H9 (cell line): ENCODE measurements at regions not wholly inside any gene's neighbourhood (a gene's known extent, or its start where the extent isn't known, plus 50 kb on each side); places are given as distances from the start of the nearest gene placed in this dataset.

Experiments
- DNase-seq: peaks from one replicate; pipeline ENCODE4 v3.0.0-alpha.2; 2017
- H2AFZ ChIP-seq: one replicate; pipeline ENCODE4 v1.6.1; 2013; ENCODE audit warnings: mild to moderate bottlenecking, low read length, control low read depth, moderate library complexity
- H2AK5ac ChIP-seq: 2 replicates; pipeline ENCODE4 v1.6.1; 2013; ENCODE audit warnings: low read length, control low read depth, mixed read lengths; ENCODE audit not compliant: insufficient read length
- H2BK120ac ChIP-seq: one replicate; pipeline ENCODE4 v1.6.1; 2013; ENCODE audit warnings: low read depth, mild to moderate bottlenecking, low read length, control low read depth, inconsistent platforms; ENCODE audit not compliant: poor library complexity, severe bottlenecking
- H2BK12ac ChIP-seq: 2 replicates; pipeline ENCODE4 v1.6.1; 2013; ENCODE audit warnings: low read length, control low read depth, mixed read lengths, low read depth; ENCODE audit not compliant: insufficient read length
- H2BK15ac ChIP-seq: 2 replicates; pipeline ENCODE4 v1.6.1; 2013; ENCODE audit warnings: low read depth, low read length, control low read depth
- H2BK20ac ChIP-seq: one replicate; pipeline ENCODE4 v1.6.1; 2013; ENCODE audit warnings: low read depth, mild to moderate bottlenecking, low read length, control low read depth, inconsistent platforms; ENCODE audit not compliant: poor library complexity, severe bottlenecking
- H2BK5ac ChIP-seq: 2 replicates; pipeline ENCODE4 v1.6.1; 2013; ENCODE audit warnings: low read length, control low read depth, mixed read lengths; ENCODE audit not compliant: insufficient read length
- H3K14ac ChIP-seq: 2 replicates; pipeline ENCODE4 v1.6.1; 2013; ENCODE audit warnings: low read length, control low read depth; ENCODE audit not compliant: insufficient read depth
- H3K18ac ChIP-seq: 2 replicates; pipeline ENCODE4 v1.6.1; 2013; ENCODE audit warnings: low read depth, mild to moderate bottlenecking, mixed read lengths, low read length, control low read depth; ENCODE audit not compliant: insufficient read length
- H3K23ac ChIP-seq: 2 replicates; pipeline ENCODE4 v1.6.1; 2013; ENCODE audit warnings: low read length, control low read depth, mixed read lengths, low read depth; ENCODE audit not compliant: insufficient read length
- H3K23me2 ChIP-seq: 2 replicates; pipeline ENCODE4 v1.6.1; 2013; ENCODE audit warnings: low read depth, mild to moderate bottlenecking, mixed read lengths, low read length, control low read depth; ENCODE audit not compliant: insufficient read length, poor library complexity, severe bottlenecking
- H3K27ac ChIP-seq: 2 replicates; pipeline ENCODE4 v1.5.1; 2013; ENCODE audit warnings: low read length, control low read depth, mixed read lengths, low read depth; ENCODE audit not compliant: insufficient read length
- H3K27me3 ChIP-seq: 2 replicates; pipeline ENCODE4 v1.6.1; 2013; ENCODE audit warnings: low read length, control low read depth, inconsistent platforms; ENCODE audit not compliant: insufficient read depth
- H3K4ac ChIP-seq: 2 replicates; pipeline ENCODE4 v1.6.1; 2013; ENCODE audit warnings: low read depth, mild to moderate bottlenecking, control low read depth, inconsistent platforms, low read length, moderate library complexity
- H3K4me1 ChIP-seq: 2 replicates; pipeline ENCODE4 v1.6.1; 2013; ENCODE audit warnings: low read length, control low read depth, inconsistent platforms; ENCODE audit not compliant: insufficient read depth
- H3K4me2 ChIP-seq: 2 replicates; pipeline ENCODE4 v1.6.1; 2013; ENCODE audit warnings: low read length, control low read depth, mixed read lengths; ENCODE audit not compliant: insufficient read length, insufficient read depth
- H3K56ac ChIP-seq: 2 replicates; pipeline ENCODE4 v1.6.1; 2013; ENCODE audit warnings: low read depth, mild to moderate bottlenecking, mixed read lengths, low read length, control low read depth; ENCODE audit not compliant: insufficient read length
- H3K79me1 ChIP-seq: 2 replicates; pipeline ENCODE4 v1.6.1; 2013; ENCODE audit warnings: low read depth, mild to moderate bottlenecking, moderate library complexity, low read length, control low read depth, inconsistent platforms; ENCODE audit not compliant: insufficient read depth, poor library complexity, severe bottlenecking
- H3K79me2 ChIP-seq: 2 replicates; pipeline ENCODE4 v1.6.1; 2013; ENCODE audit warnings: low read length, control low read depth, inconsistent platforms; ENCODE audit not compliant: insufficient read depth
- H3K9ac ChIP-seq: 2 replicates; pipeline ENCODE4 v1.6.1; 2013; ENCODE audit warnings: low read length, control low read depth, mixed read lengths; ENCODE audit not compliant: insufficient read length; ENCODE audit errors: extremely low read depth
- H3K9me3 ChIP-seq: one replicate; pipeline ENCODE4 v1.6.1; 2013; ENCODE audit warnings: low read depth, low read length, inconsistent platforms; ENCODE audit not compliant: control insufficient read depth
- H3T11ph ChIP-seq: one replicate; pipeline ENCODE4 v1.6.1; 2013; ENCODE audit warnings: mild to moderate bottlenecking, low read length, control low read depth, inconsistent platforms
- H4K20me1 ChIP-seq: one replicate; pipeline ENCODE4 v1.6.1; 2013; ENCODE audit not compliant: control insufficient read depth, insufficient read length, insufficient read depth
- H4K5ac ChIP-seq: 2 replicates; pipeline ENCODE4 v1.6.1; 2013; ENCODE audit warnings: low read depth, mild to moderate bottlenecking, mixed read lengths, low read length, control low read depth; ENCODE audit not compliant: insufficient read length
- H4K8ac ChIP-seq: replicated peaks from 2 replicates; pipeline ENCODE4 v1.6.1; 2013; ENCODE audit warnings: low read length, control low read depth, mixed read lengths, low read depth; ENCODE audit not compliant: insufficient read length
- H4K91ac ChIP-seq: 2 replicates; pipeline ENCODE4 v1.6.1; 2013; ENCODE audit warnings: low read depth, mild to moderate bottlenecking, moderate library complexity, mixed read lengths, low read length, control low read depth; ENCODE audit not compliant: insufficient read length
- H3K27ac Mint-ChIP-seq, 3 experiments: 2 replicates in 2 of 3; 3 replicates in 1 of 3; pipeline ENCODE4 v1.8.0; 2020 to 2021; ENCODE audit warnings: mixed read lengths in 3 of 3, mild to moderate bottlenecking in 1 of 3, moderate library complexity in 1 of 3
- H3K27me3 Mint-ChIP-seq: 2 replicates; pipeline ENCODE4 v1.8.0; 2021; ENCODE audit warnings: low read depth, mild to moderate bottlenecking, moderate library complexity, mixed read lengths
- H3K36me3 Mint-ChIP-seq, 3 experiments: 2 replicates in 2 of 3; 3 replicates in 1 of 3; pipeline ENCODE4 v1.8.0; 2020 to 2021; ENCODE audit warnings: low read depth in 3 of 3, mixed read lengths in 3 of 3; ENCODE audit not compliant: insufficient read depth in 1 of 3
- H3K4me1 Mint-ChIP-seq, 2 experiments: 2 replicates each; pipeline ENCODE4 v1.8.0; 2020; ENCODE audit warnings: mixed read lengths in 2 of 2
- H3K4me3 Mint-ChIP-seq, 2 experiments: 2 replicates in 1 of 2; 3 replicates in 1 of 2; pipeline ENCODE4 v1.8.0; 2020 to 2021; ENCODE audit warnings: mild to moderate bottlenecking in 2 of 2, mixed read lengths in 2 of 2, moderate library complexity in 1 of 2
- H3K9me3 Mint-ChIP-seq, 2 experiments: 2 replicates in 1 of 2; 3 replicates in 1 of 2; pipeline ENCODE4 v1.8.0; 2020; ENCODE audit warnings: mild to moderate bottlenecking in 2 of 2, mixed read lengths in 2 of 2, moderate library complexity in 1 of 2
- WGBS: extraction: QIAGEN DNeasy Blood & Tissue Kit; methylation state at CpG from one replicate; pipeline ENCODE4 v1.1.7; 2013; ENCODE audit warnings: missing lambda C conversion rate, low lambda C conversion rate, mixed read lengths; ENCODE audit not compliant: insufficient read length; ENCODE audit errors: extremely low coverage; 5-methylcytosine and 5-hydroxymethylcytosine counted together
- TF ChIP-seq, protein P1 (sequence below): fragments of 200-600 bp; sonication (generic); conservative IDR thresholded peaks from 3 replicates; pipeline ENCODE4 v1.8.0; 2021; ENCODE audit warnings: antibody characterized with exemption, mild to moderate bottlenecking

DNA sequence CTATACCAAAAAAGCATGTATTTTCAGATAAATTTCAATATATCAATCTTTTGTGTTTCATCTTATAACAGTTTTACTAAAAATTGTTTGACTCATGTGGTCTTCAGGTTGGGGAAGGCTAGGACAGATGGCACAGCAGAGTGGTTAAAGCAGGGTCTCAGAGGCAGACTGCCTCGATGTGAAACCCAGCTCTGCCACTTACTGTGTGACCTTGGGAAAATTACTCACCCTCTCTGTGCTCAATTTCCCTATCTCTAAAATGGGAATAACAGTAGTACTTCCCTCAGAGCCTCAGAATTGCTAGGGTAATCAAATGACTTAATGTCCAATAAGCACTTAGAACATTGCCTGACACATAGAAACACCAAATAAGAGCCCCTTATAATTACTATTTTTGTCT, 262.1 kb upstream of the FMN2 start:
- no peaks in the 10 kb centered on the region for H3K27me3 ChIP-seq
- H3K23me2 ChIP-seq: no peaks in the 10 kb centered on the region
- H4K91ac ChIP-seq: no peak overlapping the region
- no peak overlapping the region for H3K27ac ChIP-seq
- H2BK12ac ChIP-seq: no peak overlapping the region
- no peak overlapping the region for H3K18ac ChIP-seq
- H3K14ac ChIP-seq: no peak overlapping the region
- H3K27ac Mint-ChIP-seq: no peak overlapping the region
- H4K5ac ChIP-seq: no peak overlapping the region
- TF ChIP-seq, protein P1, sequence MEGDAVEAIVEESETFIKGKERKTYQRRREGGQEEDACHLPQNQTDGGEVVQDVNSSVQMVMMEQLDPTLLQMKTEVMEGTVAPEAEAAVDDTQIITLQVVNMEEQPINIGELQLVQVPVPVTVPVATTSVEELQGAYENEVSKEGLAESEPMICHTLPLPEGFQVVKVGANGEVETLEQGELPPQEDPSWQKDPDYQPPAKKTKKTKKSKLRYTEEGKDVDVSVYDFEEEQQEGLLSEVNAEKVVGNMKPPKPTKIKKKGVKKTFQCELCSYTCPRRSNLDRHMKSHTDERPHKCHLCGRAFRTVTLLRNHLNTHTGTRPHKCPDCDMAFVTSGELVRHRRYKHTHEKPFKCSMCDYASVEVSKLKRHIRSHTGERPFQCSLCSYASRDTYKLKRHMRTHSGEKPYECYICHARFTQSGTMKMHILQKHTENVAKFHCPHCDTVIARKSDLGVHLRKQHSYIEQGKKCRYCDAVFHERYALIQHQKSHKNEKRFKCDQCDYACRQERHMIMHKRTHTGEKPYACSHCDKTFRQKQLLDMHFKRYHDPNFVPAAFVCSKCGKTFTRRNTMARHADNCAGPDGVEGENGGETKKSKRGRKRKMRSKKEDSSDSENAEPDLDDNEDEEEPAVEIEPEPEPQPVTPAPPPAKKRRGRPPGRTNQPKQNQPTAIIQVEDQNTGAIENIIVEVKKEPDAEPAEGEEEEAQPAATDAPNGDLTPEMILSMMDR: no peak
- H3K79me2 ChIP-seq: no peaks in the 10 kb centered on the region
- peaks cover 16% of the 10 kb centered on the region in 2 experiments for H3K4me1 Mint-ChIP-seq
- H4K20me1 ChIP-seq: no peaks in the 10 kb centered on the region
- no peak overlapping the region for H2AFZ ChIP-seq
- DNase-seq: no peak
- H3K36me3 Mint-ChIP-seq: no peaks in the 10 kb centered on the region
- no peak overlapping the region for H3K56ac ChIP-seq
- H2BK5ac ChIP-seq: no peak overlapping the region
- no peak overlapping the region for H3K4me2 ChIP-seq
- peaks cover 7% of the 10 kb centered on the region; the same call in 1 of the 2 replicates for H3K4me1 ChIP-seq
- no peak overlapping the region for H2BK15ac ChIP-seq
- H3K4ac ChIP-seq: no peak overlapping the region
- H3K9me3 Mint-ChIP-seq: no peaks in the 10 kb centered on the region
- H3K9me3 ChIP-seq: no peaks in the 10 kb centered on the region
- H3K27me3 Mint-ChIP-seq: no peaks in the 10 kb centered on the region
- H3K79me1 ChIP-seq: no peaks in the 10 kb centered on the region
- no peak overlapping the region for H3K9ac ChIP-seq
- WGBS: no CpG with 5 or more reads among the region's 1 CpG
- no peak overlapping the region for H3T11ph ChIP-seq
- H2AK5ac ChIP-seq: no peak overlapping the region
- H2BK120ac ChIP-seq: no peak overlapping the region
- no peak overlapping the region for H2BK20ac ChIP-seq
- no peak overlapping the region for H3K23ac ChIP-seq
- no peak overlapping the region for H4K8ac ChIP-seq
- H3K4me3 Mint-ChIP-seq: no peak overlapping the region
